ENCODE measurements at regions not wholly inside any gene's neighbourhood (a gene's known extent, or its start where the extent isn't known, plus 50 kb on each side); places are given as distances from the start of the nearest gene placed in this dataset.
"Not testable (repeated sequence)": the region's sequence is repeated elsewhere in the genome, so short reads cannot be mapped to it uniquely, and the experiment has no call there.

DNA sequence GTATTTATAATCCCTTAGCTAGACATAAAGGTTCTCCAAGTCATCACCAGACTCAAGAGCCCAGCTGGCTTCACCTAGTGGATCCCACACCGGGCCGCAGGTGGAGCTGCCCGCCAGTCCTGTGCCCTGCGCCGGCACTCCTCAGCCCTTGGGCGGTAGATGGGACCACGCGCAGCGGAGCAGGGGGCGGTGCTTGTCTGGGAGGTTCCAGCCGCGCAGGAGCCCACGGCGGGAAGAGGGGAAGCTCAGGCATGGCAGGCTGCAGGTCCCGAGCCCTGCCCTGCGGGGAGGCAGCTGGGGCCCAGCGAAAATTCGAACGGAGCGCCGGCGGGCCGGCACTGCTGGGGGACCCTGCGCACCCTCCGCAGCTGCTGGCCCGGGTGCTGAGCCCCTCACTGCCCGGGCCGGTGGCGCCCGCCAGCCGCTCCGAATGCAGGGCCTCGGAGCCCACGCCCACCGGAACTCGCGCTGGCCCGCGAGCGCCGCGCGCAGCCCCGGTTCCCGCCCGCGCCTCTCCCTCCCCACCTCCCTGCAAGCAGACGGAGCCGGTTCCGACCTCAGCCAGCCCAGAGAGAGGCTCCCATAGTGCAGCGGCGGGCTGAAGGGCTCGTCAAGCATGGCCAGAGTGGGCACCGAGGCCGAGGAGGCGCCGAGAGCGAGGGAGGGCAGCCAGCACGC lies 675.6 kb downstream of the REEP3 start:
- ChIA-PET POLR2A (no interaction called here), CTCF (no interaction called here)
- no peaks in the 10 kb centered on the region for H3K36me3 ChIP-seq (ENCODE audit: control insufficient read depth, insufficient read depth, low read length)
- no peaks in the 10 kb centered on the region for H3K4me1 ChIP-seq
- H3K4me1 Mint-ChIP-seq (ENCODE audit: low read depth, unreplicated experiment): no peaks in the 10 kb centered on the region
- no peaks in the 10 kb centered on the region for H3K9me3 Mint-ChIP-seq (ENCODE audit: unreplicated experiment)
- H3K27ac Mint-ChIP-seq (ENCODE audit: unreplicated experiment): no peak overlapping the region
- intact Hi-C loops (cut with micrococcal nuclease; ENCODE audit: unreplicated experiment): no loop called here
- H3K36me3 Mint-ChIP-seq (ENCODE audit: insufficient read depth, unreplicated experiment): no peaks in the 10 kb centered on the region
- H3K9me3 ChIP-seq: no peaks in the 10 kb centered on the region
- peaks cover under 1% of the 10 kb centered on the region for H3K27me3 Mint-ChIP-seq (ENCODE audit: insufficient read depth, unreplicated experiment)
- no TSS peak for BruUV-seq (replicated peaks)
- H3K4me3 ChIP-seq (ENCODE audit: low read depth, low read length): no peak overlapping the region
- no peak overlapping the region for H3K4me3 Mint-ChIP-seq (ENCODE audit: unreplicated experiment)
- DNase-seq: no peak
- TF ChIP-seq, protein P1, sequence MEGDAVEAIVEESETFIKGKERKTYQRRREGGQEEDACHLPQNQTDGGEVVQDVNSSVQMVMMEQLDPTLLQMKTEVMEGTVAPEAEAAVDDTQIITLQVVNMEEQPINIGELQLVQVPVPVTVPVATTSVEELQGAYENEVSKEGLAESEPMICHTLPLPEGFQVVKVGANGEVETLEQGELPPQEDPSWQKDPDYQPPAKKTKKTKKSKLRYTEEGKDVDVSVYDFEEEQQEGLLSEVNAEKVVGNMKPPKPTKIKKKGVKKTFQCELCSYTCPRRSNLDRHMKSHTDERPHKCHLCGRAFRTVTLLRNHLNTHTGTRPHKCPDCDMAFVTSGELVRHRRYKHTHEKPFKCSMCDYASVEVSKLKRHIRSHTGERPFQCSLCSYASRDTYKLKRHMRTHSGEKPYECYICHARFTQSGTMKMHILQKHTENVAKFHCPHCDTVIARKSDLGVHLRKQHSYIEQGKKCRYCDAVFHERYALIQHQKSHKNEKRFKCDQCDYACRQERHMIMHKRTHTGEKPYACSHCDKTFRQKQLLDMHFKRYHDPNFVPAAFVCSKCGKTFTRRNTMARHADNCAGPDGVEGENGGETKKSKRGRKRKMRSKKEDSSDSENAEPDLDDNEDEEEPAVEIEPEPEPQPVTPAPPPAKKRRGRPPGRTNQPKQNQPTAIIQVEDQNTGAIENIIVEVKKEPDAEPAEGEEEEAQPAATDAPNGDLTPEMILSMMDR (IDR thresholded peaks at IDR 0.05; ENCODE audit: insufficient read depth in 1 of 2, low read depth in 1 of 2, low read length in 1 of 2, severe bottlenecking in 1 of 2, unreplicated experiment in 1 of 2): no peak
- H3K27me3 ChIP-seq (replicated peaks; ENCODE audit: control insufficient read depth, insufficient read depth, low read length): no peaks in the 10 kb centered on the region

DNA sequence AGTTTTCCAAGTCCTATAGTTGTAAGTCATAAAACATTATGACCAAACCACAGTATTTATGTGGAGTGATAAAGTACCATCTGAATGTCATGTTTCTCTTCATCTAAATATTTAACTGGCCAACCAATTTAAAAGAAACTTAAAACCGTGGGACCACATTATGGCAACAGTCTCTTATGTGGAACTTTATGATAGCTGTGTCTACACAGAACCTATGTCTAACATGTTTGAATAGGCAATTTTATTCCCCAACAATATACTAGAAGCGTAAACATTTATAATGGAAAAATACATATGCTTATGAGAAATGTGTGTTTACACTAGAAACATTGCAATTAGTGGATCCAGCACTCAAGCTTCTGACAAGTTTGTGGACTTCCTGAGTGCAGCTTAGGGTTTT lies 680.7 kb downstream of the REEP3 start:
- Mint-ChIP-seq H3K27ac (ENCODE audit: unreplicated experiment) (no peak overlapping the region), H3K4me3 (ENCODE audit: unreplicated experiment) (no peak overlapping the region), H3K9me3 (ENCODE audit: unreplicated experiment) (no peaks in the 10 kb centered on the region), H3K27me3 (ENCODE audit: insufficient read depth, unreplicated experiment) (peaks cover 10% of the 10 kb centered on the region), H3K4me1 (ENCODE audit: low read depth, unreplicated experiment) (no peaks in the 10 kb centered on the region), H3K36me3 (ENCODE audit: insufficient read depth, unreplicated experiment) (no peaks in the 10 kb centered on the region)
- H3K36me3 ChIP-seq (ENCODE audit: control insufficient read depth, insufficient read depth, low read length): no peaks in the 10 kb centered on the region
- intact Hi-C loops (cut with micrococcal nuclease; ENCODE audit: unreplicated experiment): no loop called here
- no peaks in the 10 kb centered on the region for H3K9me3 ChIP-seq
- ChIA-PET POLR2A (no interaction called here), CTCF (no interaction called here)
- DNase-seq: no peak
- H3K4me1 ChIP-seq: no peaks in the 10 kb centered on the region
- no peaks in the 10 kb centered on the region for H3K27me3 ChIP-seq (replicated peaks; ENCODE audit: control insufficient read depth, insufficient read depth, low read length)
- no TSS peak for BruUV-seq (replicated peaks)
- no peak overlapping the region for H3K4me3 ChIP-seq (ENCODE audit: low read depth, low read length)
- TF ChIP-seq, protein P1 (IDR thresholded peaks at IDR 0.05; ENCODE audit: insufficient read depth in 1 of 2, low read depth in 1 of 2, low read length in 1 of 2, severe bottlenecking in 1 of 2, unreplicated experiment in 1 of 2): no peak

DNA sequence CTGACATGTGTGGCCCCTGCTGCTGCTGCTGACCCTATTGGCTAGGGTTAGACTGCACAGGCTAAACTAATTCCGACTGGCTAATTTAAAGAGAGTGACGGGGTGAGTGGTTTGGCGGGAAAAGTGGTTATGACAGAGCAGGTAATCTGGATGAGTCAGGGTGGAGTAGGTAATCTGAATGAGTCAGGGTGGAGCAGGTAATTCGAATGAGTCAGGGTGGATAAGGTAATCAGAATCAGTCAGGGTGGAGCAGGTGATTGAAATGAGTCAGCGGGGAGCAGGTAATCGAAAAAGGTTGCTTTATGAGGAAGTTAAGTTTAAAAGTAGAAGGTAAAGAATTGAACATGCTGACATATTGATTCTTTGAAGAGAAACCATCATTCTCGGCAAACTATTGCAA lies 683.3 kb downstream of the REEP3 start:
- H3K27me3 Mint-ChIP-seq (ENCODE audit: insufficient read depth, unreplicated experiment); H3K4me3 ChIP-seq (ENCODE audit: low read depth, low read length); H3K27ac Mint-ChIP-seq (ENCODE audit: unreplicated experiment); H3K4me1 Mint-ChIP-seq (ENCODE audit: low read depth, unreplicated experiment); H3K36me3 ChIP-seq (ENCODE audit: control insufficient read depth, insufficient read depth, low read length); intact Hi-C loops (cut with micrococcal nuclease; ENCODE audit: unreplicated experiment); BruUV-seq (replicated peaks); H3K27me3 ChIP-seq (replicated peaks; ENCODE audit: control insufficient read depth, insufficient read depth, low read length); POLR2A ChIA-PET; DNase-seq; H3K9me3 ChIP-seq; H3K4me3 Mint-ChIP-seq (ENCODE audit: unreplicated experiment); H3K9me3 Mint-ChIP-seq (ENCODE audit: unreplicated experiment); H3K4me1 ChIP-seq; CTCF ChIA-PET; H3K36me3 Mint-ChIP-seq (ENCODE audit: insufficient read depth, unreplicated experiment): not testable (repeated sequence)

DNA sequence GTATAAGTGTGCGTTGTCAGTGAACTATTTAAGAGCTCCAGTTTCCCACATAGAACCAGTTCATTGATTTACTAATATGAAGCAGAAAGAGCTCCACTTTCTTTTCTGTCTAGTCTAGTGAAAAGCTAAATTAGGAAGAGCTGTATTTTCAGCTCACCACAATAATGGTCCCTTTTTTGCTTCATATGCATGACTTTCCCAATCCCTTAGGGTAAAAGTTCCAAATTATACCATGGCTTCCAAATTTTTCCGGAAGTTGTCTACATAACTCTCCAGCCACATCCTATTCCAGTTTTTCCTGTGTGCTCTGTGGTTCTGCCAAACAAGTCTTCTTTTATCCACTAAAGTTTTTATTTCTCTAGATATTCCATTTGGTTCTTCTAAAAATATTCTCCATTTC lies 685.2 kb downstream of the REEP3 start:
- BruUV-seq (replicated peaks): no TSS peak
- TF ChIP-seq, protein P1 (IDR thresholded peaks at IDR 0.05; ENCODE audit: insufficient read depth in 1 of 2, low read depth in 1 of 2, low read length in 1 of 2, severe bottlenecking in 1 of 2, unreplicated experiment in 1 of 2): no peak
- POLR2A ChIA-PET: no interaction called here
- intact Hi-C loops (cut with micrococcal nuclease; ENCODE audit: unreplicated experiment): no loop called here
- Mint-ChIP-seq H3K9me3 (ENCODE audit: unreplicated experiment) (no peaks in the 10 kb centered on the region), H3K4me3 (ENCODE audit: unreplicated experiment) (no peak overlapping the region), H3K36me3 (ENCODE audit: insufficient read depth, unreplicated experiment) (no peaks in the 10 kb centered on the region), H3K4me1 (ENCODE audit: low read depth, unreplicated experiment) (no peaks in the 10 kb centered on the region), H3K27me3 (ENCODE audit: insufficient read depth, unreplicated experiment) (peaks cover 10% of the 10 kb centered on the region), H3K27ac (ENCODE audit: unreplicated experiment) (no peak overlapping the region)
- no peak for DNase-seq
- Histone ChIP-seq H3K9me3 (0 out of 2 replicates have a peak, but pooled peaks cover 4% of the 10 kb centered on the region), H3K4me3 (ENCODE audit: low read depth, low read length) (no peak overlapping the region), H3K4me1 (no peaks in the 10 kb centered on the region), H3K36me3 (ENCODE audit: control insufficient read depth, insufficient read depth, low read length) (no peaks in the 10 kb centered on the region), H3K27me3 (replicated peaks; ENCODE audit: control insufficient read depth, insufficient read depth, low read length) (no peaks in the 10 kb centered on the region)
- CTCF ChIA-PET: no interaction called here

All from Caco-2 (cell line).